ENCODE measurements at regions not wholly inside any gene's neighbourhood (a gene's known extent, or its start where the extent isn't known, plus 50 kb on each side); places are given as distances from the start of the nearest gene placed in this dataset.

GRCh38 chr5:118156181-118156580, 832.2 kb downstream of the DTWD2 start:
- 63 to 77% methylated on average over 5 of the region's 5 CpGs for WGBS, 2 donors

DNA sequence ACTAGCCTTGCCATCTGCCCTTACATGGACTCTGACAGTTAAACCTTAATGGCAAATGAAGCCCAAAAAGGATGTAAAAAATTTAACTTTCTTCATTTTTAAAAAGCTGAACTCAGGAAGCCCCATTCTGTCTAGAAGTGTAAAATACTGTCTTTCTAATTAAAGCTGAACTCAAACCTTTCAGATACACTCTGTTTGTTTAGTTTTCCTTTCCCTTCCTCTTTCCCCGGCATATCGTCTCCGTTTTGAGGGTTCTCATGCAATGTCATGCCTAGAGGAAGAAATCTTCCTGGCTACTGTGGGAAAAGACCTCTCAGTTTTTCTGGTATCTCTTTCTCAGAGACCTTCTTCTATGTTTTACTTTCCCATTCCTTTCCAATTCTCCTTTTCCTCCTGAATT, 841.5 kb downstream of the DTWD2 start:
- Histone ChIP-seq H3K27ac (no peak overlapping the region), H3K36me3 (no peaks in the 10 kb centered on the region), H3K27me3 (no peaks in the 10 kb centered on the region), H3K9me3 (no peaks in the 10 kb centered on the region), H3K4me3 (no peak overlapping the region), H3K4me1 (no peaks in the 10 kb centered on the region)
- intact Hi-C loops (cut with DNase I): no loop called here
- 37 to 84% methylated on average over 3 of the region's 3 CpGs for WGBS, 2 donors
- TF ChIP-seq, protein P1, sequence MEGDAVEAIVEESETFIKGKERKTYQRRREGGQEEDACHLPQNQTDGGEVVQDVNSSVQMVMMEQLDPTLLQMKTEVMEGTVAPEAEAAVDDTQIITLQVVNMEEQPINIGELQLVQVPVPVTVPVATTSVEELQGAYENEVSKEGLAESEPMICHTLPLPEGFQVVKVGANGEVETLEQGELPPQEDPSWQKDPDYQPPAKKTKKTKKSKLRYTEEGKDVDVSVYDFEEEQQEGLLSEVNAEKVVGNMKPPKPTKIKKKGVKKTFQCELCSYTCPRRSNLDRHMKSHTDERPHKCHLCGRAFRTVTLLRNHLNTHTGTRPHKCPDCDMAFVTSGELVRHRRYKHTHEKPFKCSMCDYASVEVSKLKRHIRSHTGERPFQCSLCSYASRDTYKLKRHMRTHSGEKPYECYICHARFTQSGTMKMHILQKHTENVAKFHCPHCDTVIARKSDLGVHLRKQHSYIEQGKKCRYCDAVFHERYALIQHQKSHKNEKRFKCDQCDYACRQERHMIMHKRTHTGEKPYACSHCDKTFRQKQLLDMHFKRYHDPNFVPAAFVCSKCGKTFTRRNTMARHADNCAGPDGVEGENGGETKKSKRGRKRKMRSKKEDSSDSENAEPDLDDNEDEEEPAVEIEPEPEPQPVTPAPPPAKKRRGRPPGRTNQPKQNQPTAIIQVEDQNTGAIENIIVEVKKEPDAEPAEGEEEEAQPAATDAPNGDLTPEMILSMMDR (IDR thresholded peaks at IDR 0.05): no peak
- TF ChIP-seq POLR2A (IDR thresholded peaks at IDR 0.05): no peak
- DNase-seq: no peak

More at GRCh38 chr5:118156181-118156580, 832.2 kb downstream of the DTWD2 start:
- Histone ChIP-seq H3K4me3 (no peak overlapping the region), H3K4me1 (no peaks in the 10 kb centered on the region), H3K27me3 (no peaks in the 10 kb centered on the region), H3K9me3 (no peaks in the 10 kb centered on the region), H3K36me3 (no peaks in the 10 kb centered on the region), H3K27ac (no peak overlapping the region)
- intact Hi-C loops (cut with DNase I): no loop called here
- DNase-seq: no peak
- TF ChIP-seq, protein P1 (IDR thresholded peaks at IDR 0.05): no peak
- no peak for TF ChIP-seq POLR2A (IDR thresholded peaks at IDR 0.05)

DNA sequence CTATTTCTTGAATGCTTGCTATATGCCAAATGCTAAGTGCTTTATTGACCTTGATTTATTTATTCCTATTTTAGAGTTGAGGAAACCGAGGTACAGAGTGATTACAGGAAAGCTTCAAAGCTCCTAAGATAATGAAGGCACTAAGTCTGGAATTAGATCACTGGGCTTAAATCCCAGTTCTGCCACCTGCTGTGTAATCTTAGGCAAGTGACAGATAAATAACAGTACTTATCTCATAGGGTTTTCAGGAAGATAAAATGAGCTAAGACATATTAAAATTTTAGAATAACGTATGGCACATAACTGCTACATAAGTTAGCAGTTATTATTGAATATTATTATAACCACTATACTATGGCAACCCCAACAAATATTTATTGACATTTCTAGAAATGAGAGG, 843.8 kb downstream of the DTWD2 start:
- TF ChIP-seq POLR2A (IDR thresholded peaks at IDR 0.05): no peak
- TF ChIP-seq, protein P1 (IDR thresholded peaks at IDR 0.05): no peak
- Histone ChIP-seq H3K4me1 (no peaks in the 10 kb centered on the region), H3K27me3 (no peaks in the 10 kb centered on the region), H3K9me3 (no peaks in the 10 kb centered on the region), H3K4me3 (no peak overlapping the region), H3K36me3 (no peaks in the 10 kb centered on the region), H3K27ac (no peak overlapping the region)
- no peak for DNase-seq
- intact Hi-C loops (cut with DNase I): no loop called here
- WGBS, 2 donors: 43 to 70% methylated on average over 2 of the region's 2 CpGs

DNA sequence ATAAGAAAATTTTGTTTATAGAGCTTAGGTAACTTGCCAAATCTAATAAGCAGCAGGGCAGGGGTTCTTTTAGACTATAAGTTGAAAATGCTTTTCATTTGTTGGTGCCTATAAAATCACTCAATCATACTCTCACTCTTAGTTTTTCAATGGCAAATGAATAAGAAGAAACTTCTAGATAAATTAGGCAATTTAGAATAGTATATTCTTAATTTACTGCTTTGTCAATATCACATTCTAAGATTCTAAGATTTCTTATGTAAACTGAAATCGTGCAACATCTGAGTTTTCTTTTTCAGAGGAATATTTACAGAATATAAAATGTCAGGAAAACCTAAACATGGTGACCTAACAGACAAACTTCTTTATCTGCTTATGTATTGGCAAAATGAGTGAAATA, 849.0 kb downstream of the DTWD2 start:
- DNase-seq: no peak
- H3K27me3 ChIP-seq: no peaks in the 10 kb centered on the region
- no peak overlapping the region for H3K27ac ChIP-seq
- intact Hi-C loops (cut with DNase I): no loop called here
- TF ChIP-seq, protein P1 (IDR thresholded peaks at IDR 0.05): no peak
- no peak for TF ChIP-seq POLR2A (IDR thresholded peaks at IDR 0.05)
- no peaks in the 10 kb centered on the region for H3K4me1 ChIP-seq
- no peaks in the 10 kb centered on the region for H3K9me3 ChIP-seq
- no peaks in the 10 kb centered on the region for H3K36me3 ChIP-seq
- no peak overlapping the region for H3K4me3 ChIP-seq
- WGBS, 2 donors: 14 to 28% methylated on average over 1 of the region's 1 CpG

DNA sequence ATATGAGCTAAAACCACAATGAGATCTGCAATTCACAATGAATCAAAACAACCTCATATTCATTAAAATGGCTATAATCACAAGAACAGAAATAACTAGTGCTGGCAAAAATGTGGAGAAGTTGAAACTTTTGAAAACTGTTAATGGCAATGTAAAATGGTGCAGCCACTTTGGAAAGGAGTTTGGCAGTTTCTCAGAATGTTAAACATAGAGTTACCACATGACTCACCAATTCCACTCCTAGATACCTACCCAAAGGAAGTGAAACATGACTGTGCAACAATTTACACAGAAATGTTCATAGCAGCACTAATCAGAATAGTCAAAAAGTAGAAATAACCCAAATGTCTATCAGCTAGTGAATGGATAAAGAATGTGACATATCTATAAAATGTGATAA, 862.2 kb downstream of the DTWD2 start:
- H3K36me3 ChIP-seq: no peaks in the 10 kb centered on the region
- H3K4me1 ChIP-seq: no peaks in the 10 kb centered on the region
- no peak for DNase-seq
- intact Hi-C loops (cut with DNase I): no loop called here
- H3K27me3 ChIP-seq: no peaks in the 10 kb centered on the region
- H3K27ac ChIP-seq: no peak overlapping the region
- no peaks in the 10 kb centered on the region for H3K9me3 ChIP-seq
- H3K4me3 ChIP-seq: no peak overlapping the region
- TF ChIP-seq, protein P1 (IDR thresholded peaks at IDR 0.05): no peak
- no peak for TF ChIP-seq POLR2A (IDR thresholded peaks at IDR 0.05)
